BLaER1 treated with 17β-estradiol and CSF1 and Interleukin-3, amounts not matched to agents 10 nM and 100 nM (cell line): ENCODE measurements at regions not wholly inside any gene's neighbourhood (a gene's known extent, or its start where the extent isn't known, plus 50 kb on each side); places are given as distances from the start of the nearest gene placed in this dataset.
"Not testable (repeated sequence)": the region's sequence is repeated elsewhere in the genome, so short reads cannot be mapped to it uniquely, and the experiment has no call there.

ENCODE experiments used
- H3K27ac ChIP-seq, 11 experiments: shearing (Covaris generic); formaldehyde crosslinking; 2 replicates each; pipeline ENCODE4 v1.8.1; 2022
- H3K27me3 ChIP-seq, 11 experiments: shearing (Covaris generic); formaldehyde crosslinking; 2 replicates each; pipeline ENCODE4 v1.8.1; 2022
- H3K36me3 ChIP-seq, 11 experiments: shearing (Covaris generic); formaldehyde crosslinking; 2 replicates each; pipeline ENCODE4 v1.8.1; 2022
- H3K4me1 ChIP-seq, 10 experiments: shearing (Covaris generic); formaldehyde crosslinking; 2 replicates each; pipeline ENCODE4 v1.8.1; 2022
- H3K4me2 ChIP-seq, 11 experiments: shearing (Covaris generic); formaldehyde crosslinking; 2 replicates each; pipeline ENCODE4 v1.8.1; 2022
- H3K4me3 ChIP-seq, 10 experiments: shearing (Covaris generic); formaldehyde crosslinking; 2 replicates each; pipeline ENCODE4 v1.8.1; 2022
- H3K9ac ChIP-seq, 11 experiments: shearing (Covaris generic); formaldehyde crosslinking; 2 replicates each; pipeline ENCODE4 v1.8.1; 2022
- H3K9me3 ChIP-seq, 11 experiments: shearing (Covaris generic); formaldehyde crosslinking; replicated peaks in 1 of 11; 2 replicates each; pipeline ENCODE4 v1.8.1; 2022
- H4K20me1 ChIP-seq, 11 experiments: shearing (Covaris generic); formaldehyde crosslinking; 2 replicates each; pipeline ENCODE4 v1.8.1; 2022
- Cebpa-rat ChIP-seq, 11 experiments: shearing (Covaris generic); IDR thresholded peaks; 2 replicates each; pipeline ENCODE4 v1.8.1; 2022

GRCh38 chr3:104412608-104413580, 953.8 kb upstream of the ALCAM start:
- Histone ChIP-seq H3K27me3 (no peaks in the 10 kb centered on the region), H3K36me3 (no peaks in the 10 kb centered on the region), H3K9ac (no peak overlapping the region), H3K27ac (no peak overlapping the region), H3K4me2 (no peak overlapping the region), H4K20me1 (no peaks in the 10 kb centered on the region), H3K4me1 (no peaks in the 10 kb centered on the region), H3K9me3 (peaks cover 0 to 6% (median 0%) of the 10 kb centered on the region in 11 experiments; a peak in 1 of 22 replicates), H3K4me3 (no peak overlapping the region)
- no peak for TF ChIP-seq Cebpa-rat (IDR thresholded peaks at IDR 0.05)

DNA sequence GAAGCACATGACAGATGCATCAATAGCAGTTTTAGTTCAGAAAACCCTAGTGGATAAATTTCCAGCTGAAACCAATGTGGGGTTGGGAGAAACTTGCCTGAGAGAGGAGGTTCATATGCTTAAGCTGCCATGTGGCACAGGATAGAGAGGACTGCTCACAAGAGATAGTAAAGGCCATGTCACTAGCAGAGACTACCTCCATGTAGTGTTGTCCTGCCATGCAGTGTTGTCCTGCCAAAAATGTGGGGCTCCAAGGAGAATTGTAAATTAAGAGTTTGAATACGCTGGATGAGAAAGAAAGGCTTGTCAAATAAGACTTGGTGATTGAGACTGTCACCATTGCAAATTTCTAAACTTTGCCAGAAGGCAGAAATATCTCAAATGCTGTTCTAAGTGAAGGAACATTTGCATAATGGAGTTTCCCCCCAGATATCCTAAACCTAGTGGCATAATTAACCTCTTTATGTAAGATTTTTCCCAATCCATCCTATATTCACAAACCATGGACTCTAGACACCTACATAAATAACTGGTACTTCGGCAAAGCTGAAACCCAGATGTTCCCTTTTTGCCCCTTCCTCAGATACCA, 938.3 kb upstream of the ALCAM start:
- Histone ChIP-seq H3K9ac (no peak overlapping the region), H4K20me1 (no peaks in the 10 kb centered on the region), H3K4me1 (no peaks in the 10 kb centered on the region), H3K36me3 (no peaks in the 10 kb centered on the region), H3K4me3 (no peak overlapping the region), H3K27me3 (no peaks in the 10 kb centered on the region), H3K4me2 (no peak overlapping the region), H3K9me3 (no peaks in the 10 kb centered on the region), H3K27ac (no peak overlapping the region)
- TF ChIP-seq Cebpa-rat (IDR thresholded peaks at IDR 0.05) = no peak

- no peak overlapping the region for H3K27ac ChIP-seq
- no peak overlapping the region for H3K9ac ChIP-seq
- H3K4me3 ChIP-seq = no peak overlapping the region
- H3K9me3 ChIP-seq = no peaks in the 10 kb centered on the region
- no peaks in the 10 kb centered on the region for H4K20me1 ChIP-seq
- no peak overlapping the region for H3K4me2 ChIP-seq
- H3K4me1 ChIP-seq = no peaks in the 10 kb centered on the region
- no peak for TF ChIP-seq Cebpa-rat (IDR thresholded peaks at IDR 0.05)
- no peaks in the 10 kb centered on the region for H3K36me3 ChIP-seq
- H3K27me3 ChIP-seq = no peaks in the 10 kb centered on the region
Observed at GRCh38 chr3:104429727-104430126, 937.0 kb upstream of the ALCAM start.

- H3K36me3 ChIP-seq = no peaks in the 10 kb centered on the region
- no peaks in the 10 kb centered on the region for H3K27me3 ChIP-seq
- no peaks in the 10 kb centered on the region for H4K20me1 ChIP-seq
- TF ChIP-seq Cebpa-rat (IDR thresholded peaks at IDR 0.05) = no peak
- no peak overlapping the region for H3K9ac ChIP-seq
- H3K9me3 ChIP-seq = no peaks in the 10 kb centered on the region
- no peak overlapping the region for H3K4me2 ChIP-seq
- no peak overlapping the region for H3K27ac ChIP-seq
- no peaks in the 10 kb centered on the region for H3K4me1 ChIP-seq
- H3K4me3 ChIP-seq = no peak overlapping the region
Observed at GRCh38 chr3:104436506-104436905, 930.2 kb upstream of the ALCAM start.

DNA sequence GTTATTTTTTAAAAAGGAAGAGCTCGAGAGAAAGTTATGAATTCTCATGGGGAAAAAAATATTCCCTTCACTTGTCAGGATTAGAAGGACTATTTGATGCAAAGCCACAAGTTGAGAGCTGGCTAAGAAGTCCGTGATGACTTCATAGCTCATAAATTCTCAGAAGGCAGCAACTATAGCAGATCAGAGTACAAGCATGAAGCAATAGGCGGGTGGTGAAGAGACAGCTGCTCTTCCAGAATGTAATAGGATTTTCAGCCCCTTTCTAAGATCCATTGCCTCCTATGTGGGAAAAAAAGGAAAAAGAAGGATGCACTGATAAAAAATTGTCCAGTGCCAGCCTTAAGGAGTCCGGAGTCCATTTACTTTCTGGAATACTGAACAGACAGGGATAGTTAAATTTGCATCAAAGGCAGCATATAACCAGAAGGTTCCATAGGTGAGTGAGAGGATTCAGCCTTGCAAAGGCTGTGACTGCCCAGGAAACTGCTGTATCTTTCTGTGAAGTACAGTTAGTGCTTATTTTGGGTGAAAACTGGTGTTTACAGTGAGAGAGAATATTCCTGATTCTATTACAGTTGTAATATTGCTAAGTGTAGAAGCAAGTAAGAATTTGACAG, 929.5 kb upstream of the ALCAM start:
- no peaks in the 10 kb centered on the region for H3K27me3 ChIP-seq
- no peak overlapping the region for H3K4me3 ChIP-seq
- H4K20me1 ChIP-seq = no peaks in the 10 kb centered on the region
- no peak overlapping the region for H3K9ac ChIP-seq
- H3K4me2 ChIP-seq = no peak overlapping the region
- TF ChIP-seq Cebpa-rat (IDR thresholded peaks at IDR 0.05) = no peak
- H3K36me3 ChIP-seq = no peaks in the 10 kb centered on the region
- no peak overlapping the region for H3K27ac ChIP-seq
- no peaks in the 10 kb centered on the region for H3K4me1 ChIP-seq
- H3K9me3 ChIP-seq = no peaks in the 10 kb centered on the region

DNA sequence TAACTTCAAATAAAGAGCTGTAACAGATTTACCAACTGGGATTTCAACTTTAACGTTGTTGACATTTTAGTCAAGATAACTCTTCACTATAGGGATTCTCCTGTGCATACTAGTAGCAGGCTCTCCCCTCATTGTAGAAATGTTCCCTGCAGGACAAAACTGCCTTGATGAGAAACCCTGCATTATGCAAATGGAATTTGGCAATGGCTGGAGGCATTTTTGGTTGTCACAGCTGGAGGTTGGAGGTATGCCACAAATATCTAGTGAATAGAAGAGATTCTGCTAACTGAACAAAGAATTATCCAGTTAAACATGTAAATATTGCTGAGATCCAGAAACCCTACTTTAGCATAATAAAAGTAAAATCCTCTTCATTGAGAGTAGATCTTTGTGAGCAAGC, 928.8 kb upstream of the ALCAM start:
- Histone ChIP-seq H3K4me3 (no peak overlapping the region), H3K4me1 (no peaks in the 10 kb centered on the region), H3K9ac (no peak overlapping the region), H3K27me3 (no peaks in the 10 kb centered on the region), H3K27ac (no peak overlapping the region), H3K36me3 (no peaks in the 10 kb centered on the region), H4K20me1 (no peaks in the 10 kb centered on the region), H3K4me2 (no peak overlapping the region), H3K9me3 (no peaks in the 10 kb centered on the region)
- no peak for TF ChIP-seq Cebpa-rat (IDR thresholded peaks at IDR 0.05)

- H3K4me1 ChIP-seq = no peaks in the 10 kb centered on the region
- H3K27ac ChIP-seq = no peak overlapping the region
- TF ChIP-seq Cebpa-rat (IDR thresholded peaks at IDR 0.05) = no peak
- H3K4me3 ChIP-seq = no peak overlapping the region
- no peaks in the 10 kb centered on the region for H4K20me1 ChIP-seq
- no peak overlapping the region for H3K9ac ChIP-seq
- no peak overlapping the region for H3K4me2 ChIP-seq
- H3K27me3 ChIP-seq = no peaks in the 10 kb centered on the region
- no peaks in the 10 kb centered on the region for H3K36me3 ChIP-seq
- H3K9me3 ChIP-seq = no peaks in the 10 kb centered on the region
Observed at GRCh38 chr3:104438706-104439105, 928.0 kb upstream of the ALCAM start.

- H3K9ac ChIP-seq, H3K27me3 ChIP-seq, H4K20me1 ChIP-seq, H3K4me3 ChIP-seq, H3K9me3 ChIP-seq, H3K27ac ChIP-seq, H3K36me3 ChIP-seq, H3K4me2 ChIP-seq, H3K4me1 ChIP-seq: not testable (repeated sequence)
Observed at GRCh38 chr3:104445252-104445919, 921.3 kb upstream of the ALCAM start.

DNA sequence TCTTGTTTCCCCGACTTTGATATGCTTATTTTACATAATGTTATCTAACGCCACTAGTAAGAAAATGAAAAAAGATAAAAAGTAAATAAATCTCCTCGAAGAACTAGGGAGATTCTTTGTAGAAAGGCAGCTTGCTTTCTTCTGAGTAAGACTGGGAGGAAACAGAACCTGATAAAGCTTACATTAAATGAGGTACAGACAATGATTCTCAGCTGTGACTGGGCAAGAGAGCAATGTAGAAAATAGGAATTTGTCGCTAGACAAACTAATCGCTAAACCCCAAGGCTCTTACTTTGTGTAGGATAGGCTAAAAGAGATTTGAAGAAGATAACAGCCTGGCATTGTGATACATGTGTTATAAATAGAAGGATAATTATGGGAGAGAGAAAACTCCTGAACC, 919.0 kb upstream of the ALCAM start:
- Histone ChIP-seq H3K9ac (no peak overlapping the region), H3K27ac (no peak overlapping the region), H3K4me3 (no peak overlapping the region), H3K9me3 (no peaks in the 10 kb centered on the region), H3K4me2 (no peak overlapping the region), H3K27me3 (no peaks in the 10 kb centered on the region), H4K20me1 (no peaks in the 10 kb centered on the region), H3K4me1 (no peaks in the 10 kb centered on the region), H3K36me3 (no peaks in the 10 kb centered on the region)
- TF ChIP-seq Cebpa-rat (IDR thresholded peaks at IDR 0.05) = no peak
